CD4-positive, alpha-beta T cell treated with Interleukin-4 for 4 hours (primary cell): ENCODE measurements at regions not wholly inside any gene's neighbourhood (a gene's known extent, or its start where the extent isn't known, plus 50 kb on each side); places are given as distances from the start of the nearest gene placed in this dataset.
"Not testable (repeated sequence)": the region's sequence is repeated elsewhere in the genome, so short reads cannot be mapped to it uniquely, and the experiment has no call there.

Experiments used
- DNase-seq: peaks from one replicate; pipeline ENCODE4 v3.0.0-alpha.2; 2020

DNA sequence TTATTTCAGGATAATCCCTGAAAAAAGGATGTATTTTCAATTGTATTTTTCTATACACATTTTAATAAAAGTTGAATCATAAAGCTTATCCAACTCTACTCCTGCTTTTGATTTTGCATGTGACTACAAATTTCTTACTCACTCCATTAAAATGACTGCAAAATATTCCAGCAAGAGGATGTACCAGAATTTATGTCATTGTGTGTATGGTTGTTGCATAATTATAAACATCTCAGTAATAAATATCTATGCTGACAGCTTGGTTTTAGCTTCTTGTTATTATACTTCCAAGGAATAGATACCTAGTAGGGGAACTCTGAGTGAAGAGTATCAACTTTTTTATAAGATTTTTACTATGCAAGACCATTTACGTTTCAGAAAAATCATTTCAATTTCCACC is 463.2 kb upstream of the RUNX1 start:
- DNase-seq = no peak

GRCh38 chr21:35511696-35512162 is 462.6 kb upstream of the RUNX1 start:
- DNase-seq = no peak

- no peak for DNase-seq
These were observed 462.0 kb upstream of the RUNX1 start for GRCh38 chr21:35510957-35511695.

DNA sequence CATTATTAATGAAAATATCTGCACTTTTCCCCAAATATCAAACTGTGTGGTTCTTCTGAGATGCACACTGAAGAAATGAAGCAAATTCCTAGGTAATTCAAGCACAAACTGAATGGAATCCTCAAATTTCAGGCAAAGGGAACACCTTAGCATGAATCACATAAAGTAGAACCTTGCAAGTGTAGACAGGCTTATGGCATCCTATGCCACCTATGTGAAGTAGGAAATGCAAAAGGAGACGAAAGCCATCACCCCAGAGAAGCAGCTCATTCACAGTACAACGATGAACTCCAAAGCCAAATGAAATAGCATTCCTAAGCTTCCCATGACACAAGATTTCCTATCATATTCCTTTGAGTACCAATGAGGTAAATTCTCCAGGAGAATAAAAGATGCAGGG is 461.2 kb upstream of the RUNX1 start:
- DNase-seq = no peak

GRCh38 chr21:35509001-35509704 is 460.1 kb upstream of the RUNX1 start:
- DNase-seq = no peak

- DNase-seq = no peak
These were observed 459.2 kb upstream of the RUNX1 start for GRCh38 chr21:35508139-35508888.

DNA sequence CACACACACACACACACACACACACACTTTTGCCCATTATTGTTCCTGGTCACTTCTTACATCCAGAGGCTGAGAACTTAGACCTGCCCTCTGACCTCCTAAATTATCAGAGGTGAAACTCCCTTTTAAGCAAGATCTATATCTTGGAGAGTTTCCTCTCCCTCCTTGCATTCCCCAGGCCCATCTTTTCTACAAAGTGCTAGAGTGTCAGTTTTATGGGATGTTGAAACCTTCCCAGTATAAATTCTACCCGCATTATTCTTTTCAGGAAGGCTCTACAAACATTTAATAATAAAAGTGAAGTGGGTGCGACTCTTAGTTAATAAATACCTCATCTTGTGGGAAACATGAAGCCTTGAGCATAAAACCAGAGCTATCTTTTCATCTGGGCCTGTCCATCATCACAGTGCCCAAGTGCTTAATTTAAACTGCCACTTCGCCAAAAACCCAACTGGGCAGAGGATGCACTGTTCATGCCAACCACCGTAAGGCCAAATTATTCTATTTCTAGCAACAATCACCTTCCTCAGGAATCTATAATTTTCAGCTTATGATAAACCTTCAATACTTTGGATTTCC is 458.2 kb upstream of the RUNX1 start:
- no peak for DNase-seq

DNA sequence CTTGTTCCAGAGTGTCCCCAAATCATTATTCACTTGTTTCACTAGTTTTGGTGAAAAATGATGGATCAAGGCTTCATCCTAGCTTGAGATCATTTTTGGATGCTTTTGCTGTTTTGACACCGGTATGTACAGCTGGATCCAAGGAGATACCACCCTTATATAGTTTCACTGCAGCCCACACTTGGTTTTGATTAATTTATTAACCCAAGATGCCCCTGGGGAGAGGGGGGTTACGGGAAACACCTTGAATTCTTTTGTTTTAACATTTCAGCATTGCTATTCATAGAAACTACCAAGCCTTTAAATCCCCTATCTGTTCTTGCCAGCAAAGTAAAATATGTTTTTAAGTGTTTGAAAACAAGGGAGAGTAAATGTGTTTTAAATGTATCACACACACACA is 457.7 kb upstream of the RUNX1 start:
- no peak for DNase-seq

DNA sequence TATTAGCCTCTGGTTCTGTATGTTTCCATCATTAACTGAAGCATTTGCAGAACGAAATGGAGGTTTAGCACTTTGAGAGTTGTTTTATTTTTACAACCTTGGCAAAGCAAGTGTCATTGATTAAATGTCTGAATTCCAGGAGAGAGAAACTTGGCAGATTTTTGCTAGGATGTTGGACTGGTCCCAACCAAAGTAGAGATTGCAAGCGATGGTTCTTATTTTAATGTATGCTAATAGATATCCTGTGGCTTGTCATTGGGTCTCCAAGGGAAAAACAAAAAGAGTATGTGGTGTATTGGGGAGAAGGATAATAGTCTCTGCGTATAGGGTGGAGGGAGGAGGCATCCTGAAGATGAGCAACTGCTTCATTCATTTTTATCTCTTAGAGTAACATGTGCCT is 457.2 kb upstream of the RUNX1 start:
- no peak for DNase-seq

DNA sequence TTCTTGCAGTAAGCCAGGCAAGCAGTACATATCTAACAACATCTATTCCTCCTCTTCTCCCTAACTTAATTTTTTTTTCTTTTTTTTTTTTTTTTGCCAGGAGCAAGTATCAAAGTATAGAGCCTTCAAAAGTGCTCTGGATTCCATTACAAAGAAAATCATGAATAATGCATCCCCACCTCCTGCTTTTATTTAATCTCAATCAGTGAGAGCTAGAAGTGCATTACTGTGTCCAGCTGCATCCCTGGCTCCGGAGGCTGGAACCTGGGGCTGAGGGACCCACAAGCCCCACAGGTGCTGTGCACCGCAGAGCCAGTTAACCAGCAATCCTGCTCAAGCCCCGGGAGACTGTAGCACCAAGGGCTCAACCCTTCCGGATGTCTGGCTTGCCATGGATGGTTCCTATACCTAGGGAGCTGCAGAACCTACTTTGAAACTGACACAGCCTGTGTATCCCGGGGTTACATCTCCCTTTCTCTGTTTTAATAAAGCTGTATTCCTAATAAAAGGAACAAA is 455.9 kb upstream of the RUNX1 start:
- DNase-seq = no peak

- no peak for DNase-seq
These were observed 455.2 kb upstream of the RUNX1 start for GRCh38 chr21:35504277-35504676.

DNA sequence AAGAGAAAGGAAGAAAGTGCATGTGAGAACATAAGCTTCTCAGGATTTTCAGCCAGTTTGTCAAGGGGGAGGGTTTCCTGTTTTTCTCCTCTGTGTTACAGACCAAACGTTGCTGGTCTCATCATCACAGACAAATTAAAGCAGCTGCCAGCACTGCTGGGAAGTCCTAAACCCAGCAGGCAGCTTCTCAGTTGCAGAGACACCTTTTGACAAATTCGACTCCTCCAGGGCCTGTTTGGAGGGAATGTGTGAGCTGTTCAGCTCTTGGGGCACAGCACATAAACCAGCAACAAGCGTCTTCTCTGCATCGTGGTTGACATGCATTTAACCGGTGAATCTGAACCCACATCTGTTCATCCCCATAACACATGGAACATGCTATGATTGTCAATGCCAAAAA is 454.6 kb upstream of the RUNX1 start:
- DNase-seq = peak; percentile 13

DNA sequence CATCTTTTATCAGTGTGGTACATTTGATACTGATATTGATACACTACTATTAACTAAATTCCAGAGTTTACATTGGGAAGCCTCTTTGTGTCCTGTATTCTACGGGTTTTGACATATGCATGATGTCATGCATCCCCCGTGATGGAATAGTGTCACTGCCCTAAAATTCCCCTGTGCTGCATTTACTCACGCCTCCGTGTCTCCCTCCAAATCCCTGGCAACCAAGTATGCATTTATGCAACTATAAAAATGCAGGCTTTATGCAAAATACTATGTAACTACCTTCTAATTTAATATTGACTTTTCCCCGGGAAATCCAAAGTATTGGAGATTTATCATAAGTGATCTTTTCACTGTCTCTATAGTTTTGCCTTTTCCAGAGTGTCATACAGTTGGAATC is 453.7 kb upstream of the RUNX1 start:
- no peak for DNase-seq

DNA sequence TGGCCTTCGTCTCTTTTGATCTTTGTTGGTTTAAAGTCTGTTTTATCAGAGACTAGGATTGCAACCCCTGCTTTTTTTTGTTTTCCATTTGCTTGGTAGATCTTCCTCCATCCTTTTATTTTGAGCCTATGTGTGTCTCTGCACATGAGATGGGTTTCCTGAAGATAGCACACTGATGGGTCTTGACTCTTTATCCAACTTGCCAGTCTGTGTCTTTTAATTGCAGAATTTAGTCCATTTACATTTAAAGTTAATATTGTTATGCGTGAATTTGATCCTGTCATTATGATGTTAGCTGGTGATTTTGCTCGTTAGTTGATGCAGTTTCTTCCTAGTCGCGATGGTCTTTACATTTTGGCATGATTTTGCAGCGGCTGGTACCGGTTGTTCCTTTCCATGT is 448.4 kb upstream of the RUNX1 start:
- DNase-seq = not testable (repeated sequence)

- DNase-seq = no peak
These were observed 443.0 kb upstream of the RUNX1 start for GRCh38 chr21:35491920-35492678.

DNA sequence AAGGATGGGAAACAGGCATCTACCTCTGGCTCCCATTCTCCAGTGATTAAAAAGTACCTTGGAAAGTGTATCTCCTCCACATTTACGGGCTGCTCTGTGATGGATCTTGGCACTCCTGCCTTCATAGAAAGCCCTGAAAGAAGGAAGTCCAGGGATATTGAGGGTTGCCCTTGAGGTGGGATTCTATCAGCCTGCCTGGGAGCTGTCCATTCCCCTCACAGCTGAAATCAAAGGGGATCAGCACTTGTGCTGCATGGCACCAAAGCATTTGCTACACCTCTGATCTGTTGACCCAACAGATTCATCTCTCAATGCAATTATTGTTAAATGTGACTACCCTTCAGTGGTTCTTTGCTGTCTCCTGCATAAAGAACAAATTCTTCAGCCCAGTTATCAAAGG is 442.0 kb upstream of the RUNX1 start:
- DNase-seq = no peak

- no peak for DNase-seq
These were observed 440.4 kb upstream of the RUNX1 start for GRCh38 chr21:35489389-35489980.

- DNase-seq = no peak
These were observed 439.8 kb upstream of the RUNX1 start for GRCh38 chr21:35488946-35489345.

DNA sequence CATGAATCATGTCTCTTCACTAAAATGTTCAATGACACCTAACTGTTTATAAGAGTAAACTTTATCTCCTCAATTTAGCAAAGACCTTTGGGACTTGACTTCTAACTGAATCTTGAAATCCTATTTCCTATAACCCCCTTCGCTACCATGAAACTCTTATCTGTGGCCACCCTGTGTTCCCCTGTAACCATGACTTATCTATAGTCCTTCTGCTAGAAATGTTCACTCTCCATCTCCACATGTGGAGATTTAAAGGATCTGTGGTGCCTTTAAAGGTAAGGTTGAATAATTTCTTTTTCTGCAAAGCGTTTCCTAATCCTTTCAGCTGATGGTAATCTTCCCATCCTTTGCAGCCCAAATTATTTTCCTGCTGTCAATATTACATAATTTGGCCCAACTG is 436.3 kb upstream of the RUNX1 start:
- DNase-seq = no peak

DNA sequence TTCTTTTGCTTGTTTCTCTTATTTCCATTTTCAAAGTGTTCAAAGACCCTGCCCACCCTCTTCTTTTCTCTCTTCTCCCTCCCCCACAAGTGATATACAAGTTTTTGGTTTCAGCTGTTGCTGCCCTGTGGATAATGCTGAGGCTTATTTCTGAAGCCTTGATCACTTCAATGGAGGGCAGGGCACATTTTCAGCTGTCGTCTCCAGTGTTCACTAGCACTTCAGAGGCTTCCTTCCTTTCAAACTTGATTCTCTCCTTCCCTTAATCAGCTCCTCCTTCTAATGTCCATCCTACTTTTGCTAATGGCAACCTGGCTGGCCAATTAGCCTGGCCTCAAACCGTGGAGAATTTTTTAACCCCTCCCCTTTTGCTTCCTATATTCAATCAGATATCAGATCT is 435.7 kb upstream of the RUNX1 start:
- DNase-seq = no peak

GRCh38 chr21:35484032-35484431 is 434.9 kb upstream of the RUNX1 start:
- DNase-seq = no peak
